ENCODE measurements at regions not wholly inside any gene's neighbourhood (a gene's known extent, or its start where the extent isn't known, plus 50 kb on each side); places are given as distances from the start of the nearest gene placed in this dataset.

GRCh38 chr16:86375851-86376250 is 134.5 kb upstream of the FOXF1 start:
- no peak for DNase-seq (ENCODE audit: low read depth)
- H3K4me3 ChIP-seq (ENCODE audit: low read depth, low read length), result no peak overlapping the region
- no peak for TF ChIP-seq CTCF (IDR thresholded peaks at IDR 0.05; ENCODE audit: control insufficient read depth, extremely low read depth, insufficient read depth)

GRCh38 chr16:86376837-86377236 is 133.5 kb upstream of the FOXF1 start:
- no peak for DNase-seq (ENCODE audit: low read depth)

GRCh38 chr16:86377251-86378022 is 132.9 kb upstream of the FOXF1 start:
- no peak for TF ChIP-seq CTCF (IDR thresholded peaks at IDR 0.05; ENCODE audit: control insufficient read depth, extremely low read depth, insufficient read depth)
- no peak overlapping the region for H3K4me3 ChIP-seq (ENCODE audit: low read depth, low read length)
- no peak for DNase-seq (ENCODE audit: low read depth)

More at GRCh38 chr16:86376837-86377236, 133.5 kb upstream of the FOXF1 start:
- H3K4me3 ChIP-seq (ENCODE audit: low read depth, low read length), result no peak overlapping the region
- no peak for TF ChIP-seq CTCF (IDR thresholded peaks at IDR 0.05; ENCODE audit: control insufficient read depth, extremely low read depth, insufficient read depth)

GRCh38 chr16:86378128-86378527 is 132.2 kb upstream of the FOXF1 start:
- TF ChIP-seq CTCF (IDR thresholded peaks at IDR 0.05; ENCODE audit: control insufficient read depth, extremely low read depth, insufficient read depth), result no peak
- DNase-seq (ENCODE audit: low read depth), result no peak
- H3K4me3 ChIP-seq (ENCODE audit: low read depth, low read length), result no peak overlapping the region

- H3K4me3 ChIP-seq (ENCODE audit: low read depth, low read length), result no peak overlapping the region
- no peak for TF ChIP-seq CTCF (IDR thresholded peaks at IDR 0.05; ENCODE audit: control insufficient read depth, extremely low read depth, insufficient read depth)
- no peak for DNase-seq (ENCODE audit: low read depth)
Measured at GRCh38 chr16:86378831-86379504, 131.4 kb upstream of the FOXF1 start.

GRCh38 chr16:86379505-86379846 is 130.9 kb upstream of the FOXF1 start:
- DNase-seq (ENCODE audit: low read depth), result no peak
- no peak for TF ChIP-seq CTCF (IDR thresholded peaks at IDR 0.05; ENCODE audit: control insufficient read depth, extremely low read depth, insufficient read depth)
- no peak overlapping the region for H3K4me3 ChIP-seq (ENCODE audit: low read depth, low read length)
